Psoas muscle (tissue), 7 donors: ENCODE measurements at regions not wholly inside any gene's neighbourhood (a gene's known extent, or its start where the extent isn't known, plus 50 kb on each side); places are given as distances from the start of the nearest gene placed in this dataset.

Source experiments
- ATAC-seq, 4 donors: fragments of 200-7000 bp; cut with Tn5 transposase; one replicate each; pipeline ENCODE4 v1.9.1; 2020; ENCODE audit warnings: moderate library complexity in 3 of 4, mild to moderate bottlenecking in 2 of 4
- DNase-seq, 2 donors: peaks; one replicate each; pipeline ENCODE4 v3.0.0-alpha.2; 2020
- H3K27ac ChIP-seq: fragments of 200-600 bp; one replicate; pipeline ENCODE4 v1.8.0; 2022
- H3K27me3 ChIP-seq, 3 donors: fragments of 200-600 bp in 1 of 3; one replicate each; pipeline versions ENCODE4 v1.6.1 to v1.8.0; 2013 to 2022; ENCODE audit warnings: low read length in 2 of 3, mild to moderate bottlenecking in 2 of 3, moderate library complexity in 1 of 3; ENCODE audit not compliant: insufficient read depth in 3 of 3
- H3K36me3 ChIP-seq, 2 donors: fragments of 200-600 bp in 1 of 2; one replicate each; pipeline versions ENCODE4 v1.6.1 to v1.8.0; 2013 to 2022; ENCODE audit warnings: low read depth in 1 of 2, mild to moderate bottlenecking in 1 of 2, moderate library complexity in 1 of 2; ENCODE audit not compliant: insufficient read depth in 1 of 2
- H3K4me1 ChIP-seq: fragments of 200-600 bp; one replicate; pipeline ENCODE4 v1.8.0; 2022
- H3K4me3 ChIP-seq: fragments of 200-600 bp; one replicate; pipeline ENCODE4 v1.8.0; 2022; ENCODE audit warnings: mild to moderate bottlenecking
- H3K9me3 ChIP-seq: fragments of 200-600 bp; one replicate; pipeline ENCODE4 v1.8.0; 2022
- WGBS, 3 donors: extraction: QIAGEN DNeasy Blood & Tissue Kit; methylation state at CpG; one replicate each; pipeline versions ENCODE4 v1.1.6 to v1.1.7; 2013; 5-methylcytosine and 5-hydroxymethylcytosine counted together
- intact Hi-C, 2 donors: fragments of 100-400 bp; cut with DNase I; formaldehyde crosslinking; loops; one replicate each; pipeline versions ENCODE4 v1.11.0 to v1.14.2; 2022
- TF ChIP-seq, protein P1 (sequence below): fragments of 200-600 bp; IDR thresholded peaks from one replicate; pipeline ENCODE4 v1.8.0; 2022; ENCODE audit warnings: antibody characterized with exemption
- donor health status: healthy with polysubstance abuse.
- donor health status: DM: no; HTN: no; CAD: no; lungs with moderate emphysema.
- donor health status: Bipolar disorder and iron deficiency.
- donor health status: healthy.
- donor health status: DM: yes; HTN: yes; CAD: no.
- donor health status: DM: no; HTN: no; CAD: no.
- donor health status: DM: yes; HTN: yes; CAD: no.

DNA sequence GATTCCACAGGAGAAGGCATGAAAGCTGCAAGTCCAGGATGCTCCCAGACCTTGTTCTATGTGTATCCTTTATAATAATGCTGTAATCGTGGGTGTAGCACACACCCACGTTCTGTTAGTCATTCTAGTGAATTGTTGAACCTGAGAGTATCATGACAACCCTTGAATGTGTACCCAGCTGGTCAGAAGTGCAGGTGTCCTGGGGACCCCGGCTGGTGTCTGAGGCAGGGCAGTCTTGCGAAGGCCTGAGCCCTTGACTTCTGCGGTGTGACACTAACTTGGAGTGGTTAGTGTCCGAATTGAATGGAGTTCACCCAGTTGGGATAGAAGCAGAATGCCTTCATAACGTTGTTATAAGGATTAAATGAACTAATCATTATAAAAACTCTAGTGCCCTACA, 218.0 kb upstream of the TNRC6C start:
- WGBS, 3 donors, result 89 to 94% (median 89%) methylated on average over 7 of the region's 7 CpGs
- intact Hi-C loops, result no loop called here
- no peaks in the 10 kb centered on the region for H3K36me3 ChIP-seq
- H3K9me3 ChIP-seq, result no peaks in the 10 kb centered on the region
- TF ChIP-seq, protein P1, sequence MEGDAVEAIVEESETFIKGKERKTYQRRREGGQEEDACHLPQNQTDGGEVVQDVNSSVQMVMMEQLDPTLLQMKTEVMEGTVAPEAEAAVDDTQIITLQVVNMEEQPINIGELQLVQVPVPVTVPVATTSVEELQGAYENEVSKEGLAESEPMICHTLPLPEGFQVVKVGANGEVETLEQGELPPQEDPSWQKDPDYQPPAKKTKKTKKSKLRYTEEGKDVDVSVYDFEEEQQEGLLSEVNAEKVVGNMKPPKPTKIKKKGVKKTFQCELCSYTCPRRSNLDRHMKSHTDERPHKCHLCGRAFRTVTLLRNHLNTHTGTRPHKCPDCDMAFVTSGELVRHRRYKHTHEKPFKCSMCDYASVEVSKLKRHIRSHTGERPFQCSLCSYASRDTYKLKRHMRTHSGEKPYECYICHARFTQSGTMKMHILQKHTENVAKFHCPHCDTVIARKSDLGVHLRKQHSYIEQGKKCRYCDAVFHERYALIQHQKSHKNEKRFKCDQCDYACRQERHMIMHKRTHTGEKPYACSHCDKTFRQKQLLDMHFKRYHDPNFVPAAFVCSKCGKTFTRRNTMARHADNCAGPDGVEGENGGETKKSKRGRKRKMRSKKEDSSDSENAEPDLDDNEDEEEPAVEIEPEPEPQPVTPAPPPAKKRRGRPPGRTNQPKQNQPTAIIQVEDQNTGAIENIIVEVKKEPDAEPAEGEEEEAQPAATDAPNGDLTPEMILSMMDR, result no peak
- no peak overlapping the region for H3K27ac ChIP-seq
- peaks cover 0 to 29% (median 5%) of the 10 kb centered on the region in 3 donors for H3K27me3 ChIP-seq
- DNase-seq (no peak), ATAC-seq (no peak)
- H3K4me3 ChIP-seq, result no peak overlapping the region
- peaks cover under 1% of the 10 kb centered on the region for H3K4me1 ChIP-seq

DNA sequence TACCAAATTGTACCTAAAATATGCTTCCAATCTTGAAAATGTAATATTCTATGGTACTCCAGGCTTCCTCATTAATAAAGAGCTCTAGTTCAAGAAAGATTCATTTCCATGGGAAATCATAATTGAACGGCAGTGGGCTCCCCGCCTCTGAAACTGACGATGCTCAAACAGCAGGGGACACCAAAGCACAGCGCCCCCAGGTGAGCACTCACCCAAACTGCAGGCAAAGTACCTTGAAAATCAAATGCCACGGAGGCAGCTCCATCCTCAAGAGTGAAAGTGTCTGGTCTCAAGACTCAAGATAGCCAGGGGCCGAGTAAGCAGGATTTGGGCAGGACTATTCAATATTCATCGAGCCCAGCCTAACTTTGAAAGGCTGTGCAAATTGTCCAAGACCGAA, 217.4 kb upstream of the TNRC6C start:
- Histone ChIP-seq H3K27ac (no peak overlapping the region), H3K36me3 (no peaks in the 10 kb centered on the region), H3K4me1 (no peaks in the 10 kb centered on the region), H3K4me3 (no peak overlapping the region), H3K27me3 (peaks cover 0 to 27% (median 4%) of the 10 kb centered on the region in 3 donors), H3K9me3 (no peaks in the 10 kb centered on the region)
- TF ChIP-seq, protein P1, result peak; percentile 9
- ATAC-seq (no peak), DNase-seq (no peak)
- 57 to 73% (median 59%) methylated on average over 8 of the region's 8 CpGs for WGBS, 3 donors
- intact Hi-C loops, result no loop called here

DNA sequence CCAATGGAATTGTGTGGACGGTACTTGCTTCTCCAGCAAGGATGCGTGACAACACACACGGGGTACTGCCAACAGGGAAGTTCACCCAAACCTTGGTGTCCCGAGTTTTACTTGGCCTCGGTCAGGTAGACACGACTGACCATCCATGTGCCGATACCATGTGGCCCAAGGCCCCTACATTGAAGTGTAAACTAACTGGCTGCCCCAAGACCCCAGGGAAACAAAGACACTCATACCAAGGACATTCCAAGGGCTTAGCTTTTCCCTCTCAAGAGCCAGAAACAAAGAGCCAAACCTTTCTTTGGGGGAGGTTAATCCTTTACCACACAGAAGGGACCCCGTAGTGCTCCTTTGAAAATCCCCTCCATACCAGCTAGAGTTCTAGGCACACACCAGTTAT, 215.9 kb upstream of the TNRC6C start:
- no peaks in the 10 kb centered on the region for H3K4me1 ChIP-seq
- H3K27me3 ChIP-seq, result peaks cover 0 to 21% (median 0%) of the 10 kb centered on the region in 3 donors
- H3K4me3 ChIP-seq, result no peak overlapping the region
- DNase-seq, result no peak
- H3K27ac ChIP-seq, result no peak overlapping the region
- intact Hi-C loops, result no loop called here
- TF ChIP-seq, protein P1, result no peak
- no peaks in the 10 kb centered on the region for H3K9me3 ChIP-seq
- no peak for ATAC-seq
- no peaks in the 10 kb centered on the region for H3K36me3 ChIP-seq
- 78 to 89% (median 86%) methylated on average over 8 of the region's 8 CpGs for WGBS, 3 donors

DNA sequence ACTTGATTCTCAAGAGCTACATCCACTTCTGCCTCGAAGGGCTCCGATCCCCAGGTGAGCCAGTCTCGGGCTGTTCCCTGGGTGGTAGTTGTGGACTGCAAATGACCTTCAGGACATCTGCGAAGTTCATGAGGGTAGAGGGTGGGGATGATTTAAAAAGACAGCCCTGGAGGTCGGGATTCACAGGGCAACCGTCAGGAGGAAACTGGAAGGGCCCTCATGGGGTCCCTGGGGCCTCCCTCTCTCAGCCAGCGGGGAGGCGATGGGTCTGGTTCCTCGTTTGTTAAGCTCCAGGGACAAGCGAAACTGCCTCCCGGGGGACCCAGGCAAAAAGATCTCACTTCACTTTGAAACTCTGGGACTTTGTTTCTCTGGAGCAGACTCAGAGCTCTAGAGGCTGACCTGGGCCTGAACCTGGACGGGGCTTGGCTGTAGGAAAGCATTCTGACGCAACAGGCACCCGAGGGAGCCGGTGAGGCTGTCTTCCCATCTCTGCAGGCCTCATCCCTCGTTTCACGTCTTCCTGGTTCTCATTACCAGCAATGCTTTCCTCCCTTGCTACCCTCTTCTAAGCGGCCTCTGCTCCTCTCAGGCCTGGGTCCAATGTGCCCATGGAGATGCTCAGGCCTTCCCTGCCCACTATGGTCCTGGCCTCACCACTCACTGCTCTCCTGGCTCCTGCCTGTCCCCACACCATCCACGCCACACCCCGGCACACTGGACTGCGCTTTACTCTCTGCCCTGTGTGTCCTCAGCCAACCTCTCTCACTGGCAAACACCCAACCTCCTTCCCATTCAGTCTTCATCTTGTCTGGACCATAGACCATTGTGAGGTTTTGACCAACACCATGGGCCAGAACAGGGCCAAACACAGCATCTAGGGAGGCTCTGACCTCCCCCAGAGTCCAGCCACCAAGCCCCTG, 214.2 kb upstream of the TNRC6C start:
- WGBS, 3 donors, result 67 to 75% (median 74%) methylated on average over 21 of the region's 21 CpGs

More for the DNA sequence above, 214.2 kb upstream of the TNRC6C start:
- DNase-seq (peak; percentile 65 to 86), ATAC-seq (peak in 3 of 4 donors; percentile 40 to 81 (median 50))
- Histone ChIP-seq H3K36me3 (no peaks in the 10 kb centered on the region), H3K4me1 (no peaks in the 10 kb centered on the region), H3K27me3 (peaks cover 0 to 16% (median 0%) of the 10 kb centered on the region in 3 donors), H3K4me3 (no peak overlapping the region), H3K9me3 (no peaks in the 10 kb centered on the region), H3K27ac (peak overlapping the region; percentile 30)
- TF ChIP-seq, protein P1, result no peak
- intact Hi-C loops, result no loop called here
